Fibroblast of skin of scalp (primary cell): ENCODE measurements at regions not wholly inside any gene's neighbourhood (a gene's known extent, or its start where the extent isn't known, plus 50 kb on each side); places are given as distances from the start of the nearest gene placed in this dataset.

ENCODE experiments used
- DNase-seq: peaks from one replicate; pipeline ENCODE4 v3.0.0-alpha.2; 2013

- no peak for DNase-seq
Observed at GRCh38 chr6:68372991-68373390, 262.1 kb upstream of the ADGRB3 start.

GRCh38 chr6:68368845-68369244 lies 266.2 kb upstream of the ADGRB3 start:
- DNase-seq = peak; percentile 3

- no peak for DNase-seq
Observed at GRCh38 chr6:68364271-68364805, 270.7 kb upstream of the ADGRB3 start.

GRCh38 chr6:68343901-68344300 lies 291.2 kb upstream of the ADGRB3 start:
- peak; percentile 75 for DNase-seq

- no peak for DNase-seq
Observed at GRCh38 chr6:68342286-68342685, 292.8 kb upstream of the ADGRB3 start.

- no peak for DNase-seq
Observed at GRCh38 chr6:68339488-68340131, 295.5 kb upstream of the ADGRB3 start.

GRCh38 chr6:68333442-68333841 lies 301.6 kb upstream of the ADGRB3 start:
- DNase-seq = peak; percentile 12

- DNase-seq = peak; percentile 81
Observed at GRCh38 chr6:68328156-68328555, 306.9 kb upstream of the ADGRB3 start.

GRCh38 chr6:68326762-68327161 lies 308.3 kb upstream of the ADGRB3 start:
- DNase-seq = no peak

GRCh38 chr6:68317366-68317765 lies 317.7 kb upstream of the ADGRB3 start:
- DNase-seq = peak; percentile 4

GRCh38 chr6:68313911-68314310 lies 321.2 kb upstream of the ADGRB3 start:
- peak; percentile 30 for DNase-seq

GRCh38 chr6:68307301-68307700 lies 327.8 kb upstream of the ADGRB3 start:
- no peak for DNase-seq

GRCh38 chr6:68296126-68296525 lies 339.0 kb upstream of the ADGRB3 start:
- DNase-seq = peak; percentile 33

GRCh38 chr6:68282646-68283045 lies 352.4 kb upstream of the ADGRB3 start:
- DNase-seq = no peak

- peak; percentile 55 for DNase-seq
Observed at GRCh38 chr6:68279793-68280557, 355.1 kb upstream of the ADGRB3 start.

GRCh38 chr6:68273297-68273696 lies 361.8 kb upstream of the ADGRB3 start:
- no peak for DNase-seq

- peak; percentile 73 for DNase-seq
Observed at GRCh38 chr6:68256391-68256790, 378.7 kb upstream of the ADGRB3 start.

- no peak for DNase-seq
Observed at GRCh38 chr6:68252632-68253031, 382.4 kb upstream of the ADGRB3 start.

GRCh38 chr6:68247782-68248181 lies 387.3 kb upstream of the ADGRB3 start:
- no peak for DNase-seq

- DNase-seq = no peak
Observed at GRCh38 chr6:68240726-68241125, 394.4 kb upstream of the ADGRB3 start.

- DNase-seq = no peak
Observed at GRCh38 chr6:68239034-68239433, 396.0 kb upstream of the ADGRB3 start.

GRCh38 chr6:68238097-68238601 lies 396.9 kb upstream of the ADGRB3 start:
- DNase-seq = peak; percentile 29

- DNase-seq = no peak
Observed at GRCh38 chr6:68237205-68237604, 397.9 kb upstream of the ADGRB3 start.

- no peak for DNase-seq
Observed at GRCh38 chr6:68235326-68235784, 399.7 kb upstream of the ADGRB3 start.
